Vagina (tissue), 2 donors: ENCODE measurements at regions not wholly inside any gene's neighbourhood (a gene's known extent, or its start where the extent isn't known, plus 50 kb on each side); places are given as distances from the start of the nearest gene placed in this dataset.

ENCODE experiments used
- CTCF ChIP-seq, 3 experiments: fragments of 450-650 bp in 2 of 3; fragments of 200-600 bp in 1 of 3; sonication (generic) in 1 of 3; IDR thresholded peaks; one replicate each; pipeline ENCODE4 v1.5.1; 2017 to 2019; ENCODE audit warnings: antibody characterized with exemption in 3 of 3, mild to moderate bottlenecking in 2 of 3, moderate library complexity in 2 of 3
- POLR2AphosphoS5 ChIP-seq, 2 donors: sonication (generic); formaldehyde crosslinking; IDR thresholded peaks; one replicate each; pipeline ENCODE4 v1.9.0; 2017; ENCODE audit warnings: antibody characterized with exemption in 2 of 2, mild to moderate bottlenecking in 2 of 2, low read depth in 1 of 2; ENCODE audit not compliant: insufficient read depth in 1 of 2

- TF ChIP-seq POLR2AphosphoS5 (IDR thresholded peaks at IDR 0.05; ENCODE audit: insufficient read depth in 1 of 2, low read depth in 1 of 2) (no peak), CTCF (IDR thresholded peaks at IDR 0.05) (no peak)
These were observed 145.3 kb downstream of the FAM43A start for GRCh38 chr3:194830978-194831377.
